ENCODE measurements at regions not wholly inside any gene's neighbourhood (a gene's known extent, or its start where the extent isn't known, plus 50 kb on each side); places are given as distances from the start of the nearest gene placed in this dataset.
A peak's percentile ranks its signal among the peaks of the same experiment; 100 is the strongest.

- no peak for DNase-seq (ENCODE audit: low spot score in 2 of 2)
- Mint-ChIP-seq H3K27ac (no peak overlapping the region), H3K9me3 (no peaks in the 10 kb centered on the region), H3K36me3 (no peaks in the 10 kb centered on the region)
- ATAC-seq = no peak
These were observed 142.1 kb upstream of the EEPD1 start for GRCh38 chr7:36010656-36011587.

- DNase-seq (ENCODE audit: low spot score in 2 of 2) = no peak
- no peak for ATAC-seq
- H3K27ac Mint-ChIP-seq = no peak overlapping the region
- H3K36me3 Mint-ChIP-seq = no peaks in the 10 kb centered on the region
- no peaks in the 10 kb centered on the region for H3K9me3 Mint-ChIP-seq
These were observed 141.5 kb upstream of the EEPD1 start for GRCh38 chr7:36011588-36011965.

GRCh38 chr7:36013246-36014014 lies 139.6 kb upstream of the EEPD1 start:
- H3K9me3 Mint-ChIP-seq = no peaks in the 10 kb centered on the region
- H3K27ac Mint-ChIP-seq = no peak overlapping the region
- no peak for DNase-seq (ENCODE audit: low spot score in 2 of 2)
- H3K36me3 Mint-ChIP-seq = no peaks in the 10 kb centered on the region
- no peak for ATAC-seq

- H3K9me3 Mint-ChIP-seq = no peaks in the 10 kb centered on the region
- no peak for ATAC-seq
- DNase-seq (ENCODE audit: low spot score in 2 of 2) = no peak
- H3K36me3 Mint-ChIP-seq = no peaks in the 10 kb centered on the region
- H3K27ac Mint-ChIP-seq = no peak overlapping the region
These were observed 138.1 kb upstream of the EEPD1 start for GRCh38 chr7:36014961-36015360.

- ATAC-seq = no peak
- Mint-ChIP-seq H3K27ac (no peak overlapping the region), H3K36me3 (no peaks in the 10 kb centered on the region), H3K9me3 (no peaks in the 10 kb centered on the region)
- DNase-seq (ENCODE audit: low spot score in 2 of 2) = no peak
These were observed 137.3 kb upstream of the EEPD1 start for GRCh38 chr7:36015733-36016132.

GRCh38 chr7:36016648-36017047 lies 136.4 kb upstream of the EEPD1 start:
- peak overlapping the region in 1 of 2 donors; percentile 5 for H3K27ac Mint-ChIP-seq
- no peaks in the 10 kb centered on the region for H3K9me3 Mint-ChIP-seq
- ATAC-seq (no peak), DNase-seq (ENCODE audit: low spot score in 2 of 2) (no peak)
- no peaks in the 10 kb centered on the region for H3K36me3 Mint-ChIP-seq

GRCh38 chr7:36017111-36017510 lies 135.9 kb upstream of the EEPD1 start:
- no peak for ATAC-seq
- Mint-ChIP-seq H3K36me3 (no peaks in the 10 kb centered on the region), H3K27ac (no peak overlapping the region)

GRCh38 chr7:36018816-36019484 lies 134.1 kb upstream of the EEPD1 start:
- no peak overlapping the region for H3K27ac Mint-ChIP-seq

More at GRCh38 chr7:36017111-36017510, 135.9 kb upstream of the EEPD1 start:
- H3K9me3 Mint-ChIP-seq = no peaks in the 10 kb centered on the region
- DNase-seq (ENCODE audit: low spot score in 2 of 2) = no peak

GRCh38 chr7:36019538-36019937 lies 133.5 kb upstream of the EEPD1 start:
- ATAC-seq (no peak), DNase-seq (ENCODE audit: low spot score in 2 of 2) (no peak)
- Mint-ChIP-seq H3K27ac (no peak overlapping the region), H3K9me3 (no peaks in the 10 kb centered on the region), H3K36me3 (no peaks in the 10 kb centered on the region)

More at GRCh38 chr7:36018816-36019484, 134.1 kb upstream of the EEPD1 start:
- H3K9me3 Mint-ChIP-seq = no peaks in the 10 kb centered on the region
- no peaks in the 10 kb centered on the region for H3K36me3 Mint-ChIP-seq
- DNase-seq (ENCODE audit: low spot score in 2 of 2) (no peak), ATAC-seq (no peak)

GRCh38 chr7:36019980-36020379 lies 133.1 kb upstream of the EEPD1 start:
- Mint-ChIP-seq H3K36me3 (no peaks in the 10 kb centered on the region), H3K27ac (no peak overlapping the region), H3K9me3 (no peaks in the 10 kb centered on the region)
- no peak for ATAC-seq
- DNase-seq (ENCODE audit: low spot score in 2 of 2) = no peak

- Mint-ChIP-seq H3K27ac (no peak overlapping the region), H3K9me3 (no peaks in the 10 kb centered on the region), H3K36me3 (no peaks in the 10 kb centered on the region)
- DNase-seq (ENCODE audit: low spot score in 2 of 2) (no peak), ATAC-seq (peak in 1 of 2 donors; percentile 67)
These were observed 131.7 kb upstream of the EEPD1 start for GRCh38 chr7:36021367-36021766.

- DNase-seq (ENCODE audit: low spot score in 2 of 2) = no peak
- H3K27ac Mint-ChIP-seq = no peak overlapping the region
- no peak for ATAC-seq
- no peaks in the 10 kb centered on the region for H3K9me3 Mint-ChIP-seq
- H3K36me3 Mint-ChIP-seq = no peaks in the 10 kb centered on the region
These were observed 131.0 kb upstream of the EEPD1 start for GRCh38 chr7:36021917-36022550.

GRCh38 chr7:36023033-36023560 lies 130.0 kb upstream of the EEPD1 start:
- H3K27ac Mint-ChIP-seq = no peak overlapping the region
- H3K36me3 Mint-ChIP-seq = no peaks in the 10 kb centered on the region
- ATAC-seq (no peak), DNase-seq (ENCODE audit: low spot score in 2 of 2) (no peak)
- no peaks in the 10 kb centered on the region for H3K9me3 Mint-ChIP-seq

GRCh38 chr7:36025190-36025589 lies 127.9 kb upstream of the EEPD1 start:
- no peak overlapping the region for H3K27ac Mint-ChIP-seq
- ATAC-seq = no peak
- no peaks in the 10 kb centered on the region for H3K9me3 Mint-ChIP-seq
- no peak for DNase-seq (ENCODE audit: low spot score in 2 of 2)
- H3K36me3 Mint-ChIP-seq = no peaks in the 10 kb centered on the region

- Mint-ChIP-seq H3K27ac (no peak overlapping the region), H3K36me3 (no peaks in the 10 kb centered on the region), H3K9me3 (no peaks in the 10 kb centered on the region)
- no peak for ATAC-seq
- DNase-seq (ENCODE audit: low spot score in 2 of 2) = no peak
These were observed 123.7 kb upstream of the EEPD1 start for GRCh38 chr7:36029311-36029710.

- H3K27ac Mint-ChIP-seq = no peak overlapping the region
- H3K9me3 Mint-ChIP-seq = no peaks in the 10 kb centered on the region
- DNase-seq (ENCODE audit: low spot score in 2 of 2) (no peak), ATAC-seq (no peak)
- no peaks in the 10 kb centered on the region for H3K36me3 Mint-ChIP-seq
These were observed 123.1 kb upstream of the EEPD1 start for GRCh38 chr7:36029853-36030515.

Measured in activated naive CD4-positive, alpha-beta T cell treated with anti-CD3 and anti-CD28 coated beads, Interleukin-2, amount 50 U/mL, for 72 hours (primary cell).